ENCODE measurements at regions not wholly inside any gene's neighbourhood (a gene's known extent, or its start where the extent isn't known, plus 50 kb on each side); places are given as distances from the start of the nearest gene placed in this dataset.

DNA sequence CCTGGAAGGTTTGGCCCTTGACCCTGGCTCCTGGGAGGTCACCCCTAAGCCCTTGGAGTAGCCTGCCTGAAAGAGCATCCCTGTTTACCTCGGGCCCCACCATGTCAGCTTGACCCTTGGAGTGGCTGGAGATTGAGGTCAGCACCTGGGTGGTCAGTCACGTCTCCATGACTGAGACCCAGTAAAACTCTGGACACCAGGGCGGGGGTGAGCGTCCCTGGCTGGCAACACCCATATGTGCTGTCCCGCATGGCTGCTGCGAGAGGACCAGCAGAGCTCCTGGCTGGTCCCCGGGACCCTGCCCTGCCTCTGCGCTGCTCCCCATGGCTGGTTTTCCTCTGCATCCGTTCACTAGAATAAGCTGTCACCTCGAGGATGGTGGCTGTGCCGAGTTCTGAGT, 91.2 kb downstream of the RBFOX3 start:
- H3K4me1 ChIP-seq (replicated peaks), result no peaks in the 10 kb centered on the region
- no peak for DNase-seq (ENCODE audit: low spot score)
- H3K27me3 ChIP-seq (replicated peaks; ENCODE audit: insufficient read depth), result peaks cover 14% of the 10 kb centered on the region
- no peak overlapping the region for H3K4me3 ChIP-seq
- TF ChIP-seq POLR2A (IDR thresholded peaks at IDR 0.05) (no peak), POLR2AphosphoS5 (IDR thresholded peaks at IDR 0.05) (no peak)
- TF ChIP-seq, protein P1, sequence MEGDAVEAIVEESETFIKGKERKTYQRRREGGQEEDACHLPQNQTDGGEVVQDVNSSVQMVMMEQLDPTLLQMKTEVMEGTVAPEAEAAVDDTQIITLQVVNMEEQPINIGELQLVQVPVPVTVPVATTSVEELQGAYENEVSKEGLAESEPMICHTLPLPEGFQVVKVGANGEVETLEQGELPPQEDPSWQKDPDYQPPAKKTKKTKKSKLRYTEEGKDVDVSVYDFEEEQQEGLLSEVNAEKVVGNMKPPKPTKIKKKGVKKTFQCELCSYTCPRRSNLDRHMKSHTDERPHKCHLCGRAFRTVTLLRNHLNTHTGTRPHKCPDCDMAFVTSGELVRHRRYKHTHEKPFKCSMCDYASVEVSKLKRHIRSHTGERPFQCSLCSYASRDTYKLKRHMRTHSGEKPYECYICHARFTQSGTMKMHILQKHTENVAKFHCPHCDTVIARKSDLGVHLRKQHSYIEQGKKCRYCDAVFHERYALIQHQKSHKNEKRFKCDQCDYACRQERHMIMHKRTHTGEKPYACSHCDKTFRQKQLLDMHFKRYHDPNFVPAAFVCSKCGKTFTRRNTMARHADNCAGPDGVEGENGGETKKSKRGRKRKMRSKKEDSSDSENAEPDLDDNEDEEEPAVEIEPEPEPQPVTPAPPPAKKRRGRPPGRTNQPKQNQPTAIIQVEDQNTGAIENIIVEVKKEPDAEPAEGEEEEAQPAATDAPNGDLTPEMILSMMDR (IDR thresholded peaks at IDR 0.05), result no peak
- no peak overlapping the region for H3K27ac ChIP-seq
- no peaks in the 10 kb centered on the region for H3K9me3 ChIP-seq
- WGBS, result 83% methylated on average over 11 of the region's 11 CpGs
- no peaks in the 10 kb centered on the region for H3K36me3 ChIP-seq
- intact Hi-C loops (cut with DNase I), result no loop called here

DNA sequence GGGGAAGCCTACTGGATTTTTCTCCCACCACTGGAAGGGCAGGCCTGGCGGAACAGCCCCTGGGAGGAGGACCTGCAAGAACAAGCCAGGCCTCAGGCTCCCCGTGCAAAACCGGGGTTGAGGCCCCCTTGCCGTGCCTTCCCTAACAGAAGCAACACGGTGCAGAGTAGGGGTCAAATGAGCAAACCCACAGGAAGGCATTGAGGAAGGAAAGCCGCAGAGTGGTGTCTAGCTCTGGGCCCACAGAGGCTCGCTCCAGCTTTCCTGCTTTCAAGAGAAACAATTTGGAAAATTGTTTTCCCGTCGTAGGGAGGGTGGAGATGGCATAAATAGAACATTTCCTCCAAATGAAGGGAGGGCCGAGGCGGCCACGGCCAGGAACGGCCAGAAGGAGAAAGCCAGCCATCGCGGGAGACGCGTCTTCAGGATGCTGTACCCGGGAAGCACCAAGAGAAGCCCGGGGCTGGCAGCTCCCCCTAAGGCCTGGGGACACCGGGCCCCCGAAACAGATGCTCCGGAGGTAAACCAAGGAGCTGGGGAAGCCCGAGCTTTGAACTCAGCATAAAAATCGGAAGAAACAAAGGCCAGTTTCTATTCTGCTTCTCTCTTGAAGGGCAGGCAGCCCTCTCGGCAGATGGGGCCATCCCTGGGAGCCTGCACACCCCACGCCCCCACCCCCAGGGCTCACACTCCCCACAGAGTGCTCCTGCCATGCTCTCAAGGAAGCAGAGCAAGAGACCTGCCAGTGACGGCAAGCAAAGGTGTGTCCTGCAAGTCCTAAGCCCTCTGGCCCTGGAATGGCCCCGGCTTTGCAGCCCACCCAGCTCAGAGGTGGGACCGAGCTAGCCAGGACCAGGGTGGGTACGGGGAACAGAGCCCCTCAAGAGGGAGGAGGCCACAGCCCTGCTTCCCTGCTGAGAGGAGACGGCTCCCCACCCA, 92.0 kb downstream of the RBFOX3 start:
- H3K27me3 ChIP-seq (replicated peaks; ENCODE audit: insufficient read depth), result peaks cover 14% of the 10 kb centered on the region
- DNase-seq (ENCODE audit: low spot score), result no peak
- no peaks in the 10 kb centered on the region for H3K9me3 ChIP-seq
- no peak overlapping the region for H3K4me3 ChIP-seq
- no peaks in the 10 kb centered on the region for H3K36me3 ChIP-seq
- intact Hi-C loops (cut with DNase I), result no loop called here
- no peak overlapping the region for H3K27ac ChIP-seq
- 79% methylated on average over 31 of the region's 31 CpGs for WGBS
- no peaks in the 10 kb centered on the region for H3K4me1 ChIP-seq (replicated peaks)
- TF ChIP-seq, protein P1 (IDR thresholded peaks at IDR 0.05), result no peak
- no peak for TF ChIP-seq POLR2A (IDR thresholded peaks at IDR 0.05)
- TF ChIP-seq POLR2AphosphoS5 (IDR thresholded peaks at IDR 0.05), result no peak

DNA sequence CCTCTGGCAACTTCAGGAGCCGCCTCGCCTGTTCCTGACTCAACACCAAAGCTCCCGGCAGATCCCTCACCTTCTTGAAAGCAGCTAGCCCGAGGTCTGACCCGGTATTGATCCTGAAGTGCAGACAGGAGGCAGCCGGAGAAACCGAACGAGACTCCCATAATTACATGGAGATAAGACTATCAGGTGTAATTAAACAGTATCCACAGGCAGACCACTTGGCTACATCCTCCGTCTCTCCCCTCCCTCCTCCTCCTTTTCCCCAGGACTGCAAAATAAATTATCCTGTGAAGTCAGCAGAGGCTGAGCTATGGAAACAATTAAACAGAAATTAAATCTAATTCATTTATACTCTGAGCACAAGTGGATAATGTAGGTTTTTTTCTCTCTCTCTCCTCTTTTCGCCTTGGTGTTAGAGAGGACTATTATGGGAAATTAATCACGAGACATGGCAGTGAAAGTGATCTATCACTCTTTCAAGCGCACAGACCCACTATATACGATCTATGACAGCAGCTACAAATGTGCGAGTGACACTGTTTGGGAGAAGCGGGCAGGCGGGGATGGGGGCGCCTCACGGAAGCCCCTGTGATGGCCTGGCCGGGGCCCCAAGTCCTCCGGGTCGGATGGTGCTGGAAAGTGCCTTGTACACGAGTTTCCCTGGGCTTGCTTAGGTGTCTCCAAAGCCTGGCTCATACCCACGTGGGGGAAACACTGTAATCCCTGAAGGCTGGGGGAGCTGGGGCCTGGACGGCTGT, 92.8 kb downstream of the RBFOX3 start:
- intact Hi-C loops (cut with DNase I), result no loop called here
- DNase-seq (ENCODE audit: low spot score), result no peak
- Histone ChIP-seq H3K27ac (no peak overlapping the region), H3K4me3 (no peak overlapping the region), H3K9me3 (no peaks in the 10 kb centered on the region), H3K27me3 (replicated peaks; ENCODE audit: insufficient read depth) (peaks cover 14% of the 10 kb centered on the region), H3K36me3 (no peaks in the 10 kb centered on the region), H3K4me1 (replicated peaks) (no peaks in the 10 kb centered on the region)
- TF ChIP-seq POLR2A (IDR thresholded peaks at IDR 0.05), result no peak
- TF ChIP-seq, protein P1 (IDR thresholded peaks at IDR 0.05), result no peak
- no peak for TF ChIP-seq POLR2AphosphoS5 (IDR thresholded peaks at IDR 0.05)
- 77% methylated on average over 24 of the region's 24 CpGs for WGBS

DNA sequence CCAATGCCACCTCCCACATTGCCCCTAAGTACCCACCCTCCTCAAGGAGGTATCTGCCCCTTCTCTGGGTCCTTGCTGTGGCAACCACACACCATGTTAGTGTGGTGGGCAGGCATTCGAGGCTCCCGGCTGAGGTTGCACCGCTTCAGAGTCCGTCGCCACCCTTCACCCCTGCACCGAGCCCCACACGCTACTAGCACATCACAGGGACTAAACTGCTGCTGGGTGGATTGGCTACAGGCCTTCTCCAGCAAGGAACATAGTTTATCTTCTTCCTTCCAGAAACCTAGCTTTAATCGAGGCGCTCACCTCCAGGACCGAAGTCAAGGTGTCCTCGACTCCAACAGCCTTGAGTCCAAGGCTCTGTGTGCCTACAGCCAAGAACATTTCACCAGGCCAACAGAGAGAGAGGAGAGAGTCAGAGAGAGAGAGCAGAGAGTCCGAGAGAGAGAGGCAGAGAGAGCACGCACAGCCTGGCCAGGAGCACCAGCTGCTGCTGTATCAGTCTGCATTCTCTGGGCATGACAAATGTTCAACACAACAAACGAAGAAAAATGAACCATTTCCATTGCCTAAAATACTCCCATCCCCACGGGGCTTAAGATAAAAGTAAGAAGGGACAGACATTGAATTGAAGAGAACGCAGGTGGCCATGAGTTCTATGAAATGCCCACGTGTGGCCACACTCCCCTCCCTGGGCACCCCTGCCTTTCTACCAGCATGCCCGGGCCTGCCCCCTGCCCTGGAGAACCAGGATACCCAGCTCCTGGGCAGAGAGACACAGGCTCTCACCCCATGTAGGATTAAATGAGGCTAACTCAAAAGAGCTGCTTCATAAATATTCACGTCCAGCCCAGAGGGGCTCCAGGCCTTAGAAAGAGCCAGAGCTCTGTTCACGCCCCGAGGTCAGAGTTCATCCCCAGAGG, 94.9 kb downstream of the RBFOX3 start:
- no peaks in the 10 kb centered on the region for H3K4me1 ChIP-seq (replicated peaks)
- peaks cover 14% of the 10 kb centered on the region for H3K27me3 ChIP-seq (replicated peaks; ENCODE audit: insufficient read depth)
- WGBS, result 62% methylated on average over 21 of the region's 21 CpGs
- intact Hi-C loops (cut with DNase I), result no loop called here
- TF ChIP-seq POLR2A (IDR thresholded peaks at IDR 0.05) (no peak), POLR2AphosphoS5 (IDR thresholded peaks at IDR 0.05) (no peak)
- TF ChIP-seq, protein P1 (IDR thresholded peaks at IDR 0.05), result no peak
- H3K4me3 ChIP-seq, result no peak overlapping the region
- DNase-seq (ENCODE audit: low spot score), result no peak
- H3K36me3 ChIP-seq, result no peaks in the 10 kb centered on the region
- no peaks in the 10 kb centered on the region for H3K9me3 ChIP-seq
- no peak overlapping the region for H3K27ac ChIP-seq

Measured in prostate gland (tissue), 2 donors.